ENCODE measurements at regions not wholly inside any gene's neighbourhood (a gene's known extent, or its start where the extent isn't known, plus 50 kb on each side); places are given as distances from the start of the nearest gene placed in this dataset.
"Not testable (repeated sequence)": the region's sequence is repeated elsewhere in the genome, so short reads cannot be mapped to it uniquely, and the experiment has no call there.

GRCh38 chr6:130494729-130495128 is 128.9 kb downstream of the TMEM200A start:
- no peak for DNase-seq (ENCODE audit: low read depth)

- DNase-seq (ENCODE audit: low read depth), result no peak
Measured at GRCh38 chr6:130500693-130501092, 134.9 kb downstream of the TMEM200A start.

- DNase-seq (ENCODE audit: low read depth), result no peak
Measured at GRCh38 chr6:130503146-130503545, 137.3 kb downstream of the TMEM200A start.

DNA sequence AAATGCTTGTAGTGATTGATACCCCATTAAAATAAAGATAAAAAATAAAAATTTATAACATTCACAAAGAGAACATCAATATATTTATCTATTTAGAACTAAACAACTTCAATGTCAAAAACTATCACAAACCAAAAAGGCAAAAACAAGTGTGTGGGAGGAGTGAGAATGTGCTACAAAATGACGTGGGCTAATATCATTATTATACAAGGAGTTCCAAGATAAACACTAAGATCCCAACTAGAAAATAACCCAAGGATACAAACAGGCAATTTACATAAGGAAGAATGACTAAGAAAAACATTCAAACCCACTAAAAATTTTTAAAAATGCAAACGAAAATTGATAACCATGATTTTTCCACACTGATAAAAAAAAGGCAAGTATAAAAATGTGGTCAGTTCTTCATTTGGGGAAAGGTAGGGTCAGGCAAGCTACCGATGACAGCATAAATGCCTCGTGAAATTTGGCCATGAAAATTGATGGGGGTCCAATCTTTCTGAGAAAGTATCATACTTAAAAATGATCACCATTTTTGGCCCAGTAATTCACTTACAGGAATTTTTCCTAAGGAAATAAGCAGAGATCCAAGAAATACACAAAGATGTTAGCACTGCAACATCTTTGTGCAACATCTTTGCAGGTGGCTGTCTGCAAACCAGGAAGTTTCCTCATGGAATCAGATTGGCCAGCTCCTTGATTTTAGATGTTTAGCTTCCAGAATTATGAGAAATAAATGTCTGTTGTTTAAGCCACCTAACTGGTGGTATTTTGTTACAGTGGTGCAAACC is 140.2 kb downstream of the TMEM200A start:
- DNase-seq (ENCODE audit: low read depth), result no peak

DNA sequence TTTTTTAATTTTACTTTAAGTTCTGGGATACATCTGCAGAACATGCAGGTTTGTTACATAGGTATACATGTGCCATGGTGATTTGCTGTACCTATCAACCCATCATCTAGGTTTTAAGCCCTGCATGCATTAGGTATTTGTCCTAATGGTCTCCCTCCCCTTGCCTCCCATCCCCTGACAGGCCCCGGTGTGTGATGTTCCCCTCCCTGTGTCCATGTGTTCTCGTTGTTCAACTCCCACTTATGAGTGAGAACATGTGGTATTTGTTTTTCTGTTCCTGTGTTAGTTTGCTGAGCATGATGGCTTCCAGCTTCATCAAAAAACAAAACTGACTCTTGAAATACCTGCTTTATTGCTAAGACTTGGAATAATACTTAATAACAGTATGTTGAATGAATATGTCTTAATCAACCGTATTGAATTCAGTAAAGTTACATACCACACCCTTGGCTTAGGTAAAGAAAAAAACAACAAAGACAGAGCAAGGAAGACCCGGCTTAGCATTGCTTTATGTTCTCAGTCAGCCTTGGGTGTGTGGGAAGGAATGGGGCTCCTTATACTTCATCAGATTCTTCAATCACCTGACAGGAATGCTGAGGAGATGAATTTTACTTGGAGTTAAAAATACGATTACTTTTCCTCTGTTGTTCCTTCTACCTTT is 141.3 kb downstream of the TMEM200A start:
- DNase-seq (ENCODE audit: low read depth), result not testable (repeated sequence)

DNA sequence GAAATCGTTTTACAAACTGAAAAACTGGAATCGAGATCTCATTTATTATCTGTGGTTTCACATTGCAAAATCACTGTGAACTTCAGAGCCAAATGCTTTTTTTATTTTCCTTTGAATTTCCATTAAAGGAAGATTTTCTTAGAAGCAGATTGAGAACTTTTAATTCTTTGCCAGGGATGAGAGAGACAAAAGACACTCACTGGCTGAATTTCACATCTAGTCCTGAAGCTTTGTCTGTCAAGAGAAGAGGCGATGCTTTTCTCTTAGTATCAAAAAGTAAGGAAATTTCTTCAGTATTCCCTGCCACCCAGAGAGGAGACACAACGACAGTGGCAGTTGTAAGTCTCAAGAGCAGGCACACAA is 141.8 kb downstream of the TMEM200A start:
- no peak for DNase-seq (ENCODE audit: low read depth)

DNA sequence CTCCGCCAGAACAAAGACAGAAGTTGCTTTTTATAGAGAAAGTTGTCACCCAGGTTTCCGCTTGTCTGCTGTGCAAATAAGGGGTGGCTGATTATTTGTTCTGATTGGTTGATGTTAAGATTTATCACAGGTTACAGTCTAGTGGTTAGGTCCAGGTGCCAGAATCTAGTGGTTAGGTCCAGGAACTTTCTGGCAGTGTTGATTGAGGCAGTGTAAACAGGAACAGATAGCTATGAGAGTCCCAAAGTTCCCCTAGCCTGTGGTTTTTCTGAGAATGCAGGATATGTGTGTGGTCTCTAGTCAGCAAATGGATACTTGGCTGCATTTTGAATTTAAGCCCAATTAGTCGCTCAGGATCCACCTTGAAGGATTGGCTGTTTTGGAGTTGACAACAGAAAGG is 148.0 kb downstream of the TMEM200A start:
- no peak for DNase-seq (ENCODE audit: low read depth)

DNA sequence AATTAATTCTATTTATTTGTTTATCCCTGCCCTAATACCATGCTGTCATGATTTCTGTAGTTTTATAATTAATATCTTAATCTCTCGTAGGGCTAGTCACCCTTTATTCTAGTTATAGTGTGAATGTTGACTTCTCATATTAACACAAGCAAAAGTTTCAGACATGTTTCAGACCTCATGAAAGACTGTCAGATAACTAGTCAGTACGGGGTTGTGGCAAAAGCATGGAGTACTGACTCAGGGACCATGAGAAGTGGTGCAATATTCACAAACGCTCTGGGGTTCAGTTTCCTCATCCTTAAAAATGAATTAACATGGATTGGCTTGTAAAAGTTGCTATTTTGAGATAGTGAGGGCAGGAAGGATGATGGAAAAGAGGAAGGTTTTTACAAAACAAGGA is 148.9 kb downstream of the TMEM200A start:
- no peak for DNase-seq (ENCODE audit: low read depth)

- DNase-seq (ENCODE audit: low read depth), result no peak
Measured at GRCh38 chr6:130515306-130515705, 149.5 kb downstream of the TMEM200A start.

GRCh38 chr6:130516604-130517003 is 150.8 kb downstream of the TMEM200A start:
- no peak for DNase-seq (ENCODE audit: low read depth)

DNA sequence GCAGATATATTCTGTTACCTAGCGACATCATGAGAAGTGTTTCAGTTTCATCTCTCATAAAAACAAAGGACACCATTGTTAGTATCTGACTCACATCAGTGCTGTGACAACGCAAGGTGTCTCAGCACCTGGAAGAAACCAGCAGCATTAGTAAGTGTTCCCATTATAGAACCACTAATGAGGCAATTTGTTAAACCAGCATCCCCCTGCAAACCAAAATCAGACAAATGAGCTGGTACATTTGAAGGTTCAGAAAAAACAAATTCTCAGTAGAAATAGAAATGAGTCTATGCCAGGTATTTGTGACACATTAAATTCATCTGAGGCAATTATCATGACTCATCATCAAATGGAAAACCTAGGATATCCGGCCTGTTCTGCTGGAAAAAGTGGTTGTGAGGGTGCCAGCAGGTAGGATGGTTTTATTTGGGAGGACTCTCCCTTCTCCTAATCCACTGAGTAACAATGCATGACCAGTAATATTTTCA is 151.7 kb downstream of the TMEM200A start:
- no peak for DNase-seq (ENCODE audit: low read depth)

DNA sequence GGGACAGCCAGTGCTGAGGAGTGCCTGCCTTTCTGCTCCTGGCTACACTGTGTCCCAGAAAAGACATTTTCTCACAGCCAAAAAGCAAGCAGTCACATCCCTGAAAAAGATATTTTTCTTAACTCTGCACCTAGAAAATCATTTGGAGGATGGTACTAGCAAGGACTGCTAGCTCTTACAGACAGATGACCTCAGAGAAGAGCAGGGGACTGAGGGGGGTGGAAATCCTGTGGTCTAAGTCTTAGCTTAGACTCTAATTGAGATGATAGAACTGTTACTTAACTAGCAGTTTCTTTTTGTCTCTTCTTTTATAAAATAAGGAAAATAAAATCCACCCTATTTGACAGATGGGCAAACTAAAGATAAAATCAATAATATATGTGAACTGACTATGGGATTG is 152.8 kb downstream of the TMEM200A start:
- DNase-seq (ENCODE audit: low read depth), result no peak

GRCh38 chr6:130520221-130520620 is 154.4 kb downstream of the TMEM200A start:
- DNase-seq (ENCODE audit: low read depth), result no peak

DNA sequence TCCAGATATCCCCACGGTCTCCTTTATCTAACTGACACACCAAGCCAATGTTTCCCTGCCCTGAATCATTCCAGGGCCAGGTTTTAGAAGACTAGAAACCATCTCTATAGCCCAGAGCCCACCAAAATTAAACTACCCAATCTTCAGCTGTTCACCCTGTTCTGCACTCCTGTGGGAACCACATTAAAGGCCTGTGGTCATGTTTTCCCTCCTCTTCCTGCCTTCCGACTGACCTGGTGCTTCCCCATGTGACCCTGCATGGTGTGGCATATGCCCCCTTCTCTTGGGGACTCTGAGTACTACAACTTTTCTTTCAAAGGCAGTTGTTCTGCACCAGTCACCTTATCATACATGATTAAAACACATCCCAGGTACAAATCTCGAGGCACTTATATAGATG is 155.0 kb downstream of the TMEM200A start:
- DNase-seq (ENCODE audit: low read depth), result no peak

DNA sequence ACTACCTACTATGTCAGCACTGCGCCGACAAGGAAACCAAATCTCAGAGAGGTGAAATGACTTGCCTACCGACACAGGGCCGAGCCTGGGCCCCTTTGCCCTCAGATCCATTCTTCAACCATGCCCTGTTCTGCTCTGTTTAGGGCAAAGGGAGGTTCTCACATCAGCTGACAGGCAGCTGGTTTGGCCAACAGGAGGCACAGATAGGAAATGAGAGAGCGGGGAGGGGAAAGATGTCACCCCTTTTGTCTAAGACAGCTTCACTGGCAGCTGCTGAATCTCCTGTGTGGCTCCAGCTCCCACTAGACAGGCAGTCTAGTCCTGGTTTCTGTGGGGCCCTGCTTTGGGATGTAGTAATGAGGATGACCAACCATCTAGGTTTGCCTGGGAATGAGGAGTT is 158.7 kb downstream of the TMEM200A start:
- no peak for DNase-seq (ENCODE audit: low read depth)

DNA sequence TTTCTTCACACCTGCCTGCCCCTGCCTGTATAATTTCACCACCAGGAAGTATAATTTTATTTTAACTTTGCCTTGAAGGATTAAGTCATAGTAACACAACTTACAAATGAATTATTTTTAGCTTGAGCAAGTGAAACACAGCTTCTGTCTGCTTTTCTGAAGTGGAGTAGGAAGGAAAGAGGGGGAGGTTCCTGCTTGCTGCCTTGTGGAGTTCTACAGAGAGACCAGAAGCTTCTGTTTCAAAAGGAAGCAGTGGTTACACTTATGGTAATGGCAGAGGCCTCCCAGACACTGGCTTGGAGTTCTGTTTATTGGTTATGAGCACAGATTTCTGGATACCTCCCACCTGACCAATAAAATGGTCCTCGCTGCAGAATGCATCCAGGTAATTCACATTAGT is 159.6 kb downstream of the TMEM200A start:
- no peak for DNase-seq (ENCODE audit: low read depth)

- DNase-seq (ENCODE audit: low read depth), result no peak
Measured at GRCh38 chr6:130526466-130526865, 160.6 kb downstream of the TMEM200A start.

DNA sequence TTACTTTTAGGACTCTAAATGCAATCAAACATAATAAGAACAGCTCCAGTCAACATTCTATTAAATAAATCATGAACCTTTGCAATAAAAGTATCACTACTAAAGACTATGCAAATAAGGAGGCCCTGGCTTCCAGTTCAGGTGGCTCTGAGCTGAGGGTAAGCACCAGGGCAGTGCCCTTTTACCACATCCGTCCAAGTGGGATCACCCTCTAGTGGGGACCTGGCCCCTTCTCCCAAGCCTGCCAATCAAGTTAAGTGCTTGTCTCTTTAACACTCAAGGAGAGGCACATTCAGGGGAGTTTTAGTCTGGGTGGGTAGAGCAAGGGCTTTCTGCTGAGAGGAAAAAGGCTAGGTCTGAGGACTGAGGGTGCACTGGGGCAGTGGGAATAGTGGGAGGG is 161.4 kb downstream of the TMEM200A start:
- DNase-seq (ENCODE audit: low read depth), result no peak

DNA sequence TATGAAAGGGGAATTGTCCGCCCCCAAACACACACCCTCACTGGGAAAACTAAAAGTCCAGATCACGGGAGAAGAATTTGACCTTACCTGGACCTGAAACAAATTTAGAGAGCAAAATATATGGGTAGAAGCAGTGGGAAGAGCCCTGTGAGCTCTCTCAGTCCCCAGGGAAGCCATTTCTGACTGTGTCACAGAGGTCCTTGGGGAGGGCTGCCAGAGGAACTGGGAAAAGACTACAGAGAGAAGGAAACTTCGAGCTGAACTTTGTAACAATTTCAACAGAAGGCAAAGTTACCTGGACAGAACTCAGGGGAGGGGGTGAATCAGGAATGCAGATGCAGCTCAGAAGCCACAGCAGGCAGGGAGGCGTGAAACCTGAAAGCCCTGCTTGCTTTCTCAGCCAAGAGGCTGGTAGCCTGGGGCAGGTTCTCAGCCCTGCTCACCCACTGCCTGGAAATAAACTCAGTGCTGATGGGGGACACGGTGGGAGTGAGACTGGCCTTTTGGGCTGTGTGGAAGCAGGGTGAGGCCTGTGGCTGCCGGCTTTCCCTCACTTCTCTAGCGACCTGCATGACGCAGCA is 163.8 kb downstream of the TMEM200A start:
- DNase-seq (ENCODE audit: low read depth), result no peak

DNA sequence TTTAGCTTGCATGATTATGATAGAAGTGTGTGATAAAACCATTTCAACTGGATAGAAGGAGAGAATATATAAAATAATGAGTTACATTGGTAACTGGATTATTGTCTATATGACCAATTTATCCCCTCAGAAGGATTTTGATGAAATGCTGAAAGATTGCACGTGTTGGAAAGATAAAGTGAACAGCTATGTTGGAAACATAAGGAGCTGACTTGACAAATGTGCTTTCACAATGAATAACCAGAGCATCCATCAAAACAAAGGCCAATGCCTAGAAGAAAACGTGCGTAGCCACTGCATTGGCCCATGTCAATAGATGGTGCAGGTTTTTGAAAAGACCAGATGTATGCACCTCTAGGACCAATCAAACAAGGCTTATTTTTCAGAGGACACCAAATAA is 168.8 kb downstream of the TMEM200A start:
- DNase-seq (ENCODE audit: low read depth), result no peak

DNA sequence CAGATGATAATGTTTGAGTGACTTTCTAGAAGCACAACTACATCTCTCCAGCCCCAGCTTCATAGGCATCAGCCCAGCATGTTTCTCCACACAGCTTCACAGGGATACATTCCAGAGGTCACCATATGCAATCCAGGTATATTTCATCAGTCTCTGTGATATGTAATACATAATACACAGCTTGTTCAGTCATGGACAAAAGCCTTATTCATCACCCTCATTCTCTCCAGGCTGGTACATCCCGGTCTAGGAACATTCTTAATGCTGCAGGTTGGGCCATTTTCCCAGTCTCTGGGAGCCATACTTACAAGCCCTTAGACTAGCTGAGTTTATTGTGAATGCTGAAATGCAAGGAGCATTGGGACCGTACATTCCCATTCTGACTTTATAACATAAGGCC is 169.4 kb downstream of the TMEM200A start:
- no peak for DNase-seq (ENCODE audit: low read depth)

DNA sequence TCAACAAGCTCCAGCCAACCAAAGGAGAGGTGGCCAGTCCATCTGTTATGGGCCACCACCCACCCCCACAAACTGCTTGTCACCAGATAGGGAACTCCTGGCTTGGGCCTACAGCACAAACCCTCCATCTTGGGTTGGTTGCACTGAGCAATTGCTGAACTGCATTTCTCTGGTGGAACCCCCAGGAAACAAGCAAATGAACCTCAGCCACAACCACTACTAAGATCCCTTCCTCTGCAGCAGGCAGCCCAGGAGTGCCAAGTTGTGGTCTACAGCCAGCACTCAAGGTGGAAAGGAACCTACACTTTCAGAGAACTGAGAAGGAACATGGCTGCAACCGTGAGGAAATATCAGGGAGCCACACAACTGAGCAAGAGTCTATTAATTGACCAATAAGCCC is 171.6 kb downstream of the TMEM200A start:
- DNase-seq (ENCODE audit: low read depth), result no peak

DNA sequence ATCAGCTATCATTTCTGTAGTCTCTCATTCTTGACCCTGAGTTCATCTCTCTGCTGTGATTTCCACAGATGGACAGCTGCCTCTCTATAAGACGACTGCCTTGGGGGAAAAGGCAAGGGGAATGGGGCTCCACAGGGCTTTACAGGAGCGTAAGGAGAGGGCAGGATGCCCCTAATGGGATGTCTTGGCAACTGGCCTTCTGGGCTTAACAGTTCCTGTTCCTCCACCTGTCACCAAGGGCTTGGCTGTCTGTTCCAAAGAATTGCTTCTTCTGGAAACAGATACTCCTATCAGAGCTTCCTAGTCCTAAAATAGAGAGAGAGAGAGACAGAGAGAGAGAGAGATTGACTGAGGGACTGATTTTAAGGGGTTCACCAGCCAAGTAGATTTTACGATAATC is 181.9 kb downstream of the TMEM200A start:
- no peak for DNase-seq (ENCODE audit: low read depth)
